HCT116 (cell line): ENCODE measurements at regions not wholly inside any gene's neighbourhood (a gene's known extent, or its start where the extent isn't known, plus 50 kb on each side); places are given as distances from the start of the nearest gene placed in this dataset.

Source experiments
- ATAC-seq: fragments of 200-7000 bp; cut with Tn5 transposase; 2 replicates; pipeline ENCODE4 v1.9.1; 2020; ENCODE audit warnings: mild to moderate bottlenecking, moderate library complexity
- BruUV-seq: library from RNA; stranded (reverse); fragments of 400-500 nt; replicated peaks from 2 replicates; lab custom pipeline; 2021; lab: Mats Ljungman, UMichigan
- CTCF ChIA-PET: fragments of 300-600 bp; sonication (Branson Sonifier 250); formaldehyde crosslinking; loops from one replicate; lab custom pipeline; 2021; ENCODE audit warnings: antibody characterized with exemption; lab: Charles Lee
- POLR2A ChIA-PET: fragments of 300-600, 350-600 bp; sonication (Branson Sonifier 250); formaldehyde crosslinking; loops from one replicate; lab custom pipeline; 2021; ENCODE audit warnings: antibody characterized with exemption; lab: Charles Lee
- RAD21 ChIA-PET, 2 experiments: fragments of 300-600 bp; sonication (Branson Sonifier 250); formaldehyde crosslinking; loops; one replicate each; lab custom pipeline; 2023; ENCODE audit warnings: low total read pairs in 2 of 2; ENCODE audit not compliant: uncharacterized antibody in 2 of 2, unreplicated experiment in 2 of 2, low non-redundant PET in 1 of 2; lab: Charles Lee
- DNase-seq: peaks from one replicate; pipeline ENCODE4 v3.0.0-alpha.2; 2010; ENCODE audit warnings: low read depth, low spot score
- H2AFZ ChIP-seq: fragments of 200-600 bp; shearing (Covaris generic), sonication (generic); 2 replicates; pipeline ENCODE4 v1.6.1; 2017; ENCODE audit warnings: low read depth, mixed run types, mixed read lengths, antibody characterized with exemption, low read length; ENCODE audit not compliant: poor library complexity, severe bottlenecking
- H3K27ac ChIP-seq: 2 replicates; pipeline ENCODE4 v1.5.1; 2012; ENCODE audit warnings: low read depth, low read length
- H3K27me3 ChIP-seq: fragments of 200-600 bp; sonication (generic); 2 replicates; pipeline ENCODE4 v1.6.1; 2016; ENCODE audit warnings: mixed run types, low read length, mixed read lengths; ENCODE audit not compliant: insufficient read depth
- H3K36me3 ChIP-seq, 2 experiments: fragments of 200-500 bp in 1 of 2; fragments of 200-600 bp in 1 of 2; sonication (Bioruptor generic) in 1 of 2; sonication (generic) in 1 of 2; 2 replicates each; pipeline versions ENCODE4 v1.5.1 to v1.6.1; 2014 to 2016; ENCODE audit warnings: low read length in 2 of 2, inconsistent platforms in 1 of 2, mixed read lengths in 1 of 2, mixed run types in 1 of 2; ENCODE audit not compliant: insufficient read depth in 2 of 2, control insufficient read depth in 1 of 2
- H3K4me1 ChIP-seq, 2 experiments: fragments of 200-600 bp in 1 of 2; sonication (generic) in 1 of 2; 2 replicates each; pipeline versions ENCODE4 v1.5.1 to v1.6.1; 2012 to 2017; ENCODE audit warnings: low read length in 2 of 2, inconsistent platforms in 1 of 2, mild to moderate bottlenecking in 1 of 2, mixed read lengths in 1 of 2, mixed run types in 1 of 2, moderate library complexity in 1 of 2; ENCODE audit not compliant: insufficient read depth in 2 of 2, control insufficient read depth in 1 of 2
- H3K4me2 ChIP-seq: fragments of 200-600 bp; sonication (generic); 2 replicates; pipeline ENCODE4 v1.6.1; 2017; ENCODE audit warnings: mixed run types, low read length, mixed read lengths
- H3K4me3 ChIP-seq, 2 experiments: fragments of 200-600 bp in 1 of 2; sonication (generic) in 1 of 2; replicated peaks in 1 of 2; 2 replicates each; pipeline ENCODE4 v1.5.1; 2011 to 2016; ENCODE audit warnings: low read length in 2 of 2, control low read depth in 1 of 2, low read depth in 1 of 2, mild to moderate bottlenecking in 1 of 2, mixed read lengths in 1 of 2, mixed run types in 1 of 2
- H3K79me2 ChIP-seq: fragments of 200-600 bp; sonication (generic); 2 replicates; pipeline ENCODE4 v1.6.1; 2017; ENCODE audit warnings: mild to moderate bottlenecking, mixed run types, low read length, moderate library complexity, mixed read lengths; ENCODE audit not compliant: insufficient read depth
- H3K9ac ChIP-seq: fragments of 200-600 bp; sonication (generic); 2 replicates; pipeline ENCODE4 v1.6.1; 2016; ENCODE audit warnings: low read length, mixed read lengths
- H3K9me2 ChIP-seq: fragments of 200-600 bp; sonication (generic), shearing (Covaris generic); 2 replicates; pipeline ENCODE4 v1.6.1; 2017; ENCODE audit warnings: mixed run types, mild to moderate bottlenecking, moderate library complexity; ENCODE audit not compliant: insufficient read depth
- H3K9me3 ChIP-seq, 2 experiments: fragments of 200-500 bp in 1 of 2; fragments of 200-600 bp in 1 of 2; sonication (Bioruptor generic) in 1 of 2; sonication (generic) in 1 of 2; 2 replicates each; pipeline ENCODE4 v1.6.1; 2014 to 2017; ENCODE audit warnings: low read length in 2 of 2, mixed read lengths in 2 of 2, inconsistent platforms in 1 of 2, low read depth in 1 of 2, mild to moderate bottlenecking in 1 of 2, mixed run types in 1 of 2, moderate library complexity in 1 of 2; ENCODE audit not compliant: control insufficient read depth in 1 of 2, insufficient read depth in 1 of 2
- H4K20me1 ChIP-seq: fragments of 200-600 bp; sonication (generic), shearing (Covaris generic); 2 replicates; pipeline ENCODE4 v1.6.1; 2017; ENCODE audit warnings: mixed run types, mild to moderate bottlenecking, moderate library complexity; ENCODE audit not compliant: insufficient read depth
- CEBPB ChIP-seq: IDR thresholded peaks from 2 replicates; pipeline ENCODE4 v1.6.1; 2012; ENCODE audit warnings: low read depth
- ELF1 ChIP-seq: IDR thresholded peaks from 2 replicates; pipeline ENCODE4 v1.6.1; 2012; ENCODE audit warnings: low read depth, borderline replicate concordance
- EZH2 ChIP-seq: fragments of 200-600 bp; sonication (generic); IDR thresholded peaks from 2 replicates; pipeline ENCODE4 v1.6.1; 2017; ENCODE audit warnings: antibody characterized with exemption, mixed run types
- EZH2phosphoT487 ChIP-seq: fragments of 200-600 bp; IDR thresholded peaks from 2 replicates; pipeline ENCODE4 v1.6.1; 2018; ENCODE audit warnings: antibody characterized with exemption, borderline replicate concordance
- JUND ChIP-seq: IDR thresholded peaks from 2 replicates; pipeline ENCODE4 v1.6.1; 2012
- POLR2A ChIP-seq: IDR thresholded peaks from 2 replicates; pipeline ENCODE4 v1.7.0; 2011; ENCODE audit warnings: borderline replicate concordance; ENCODE audit not compliant: insufficient read depth, insufficient read length; ENCODE audit errors: extremely low read depth
- RAD21 ChIP-seq: IDR thresholded peaks from 2 replicates; pipeline ENCODE4 v1.6.1; 2012; ENCODE audit warnings: low read depth, mild to moderate bottlenecking
- SIN3A ChIP-seq: IDR thresholded peaks from 2 replicates; pipeline ENCODE4 v1.6.1; 2012; ENCODE audit warnings: low read depth
- SRF ChIP-seq: IDR thresholded peaks from 2 replicates; pipeline ENCODE4 v1.6.1; 2012; ENCODE audit warnings: low read depth
- YY1 ChIP-seq: IDR thresholded peaks from 2 replicates; pipeline ENCODE4 v1.6.1; 2011; ENCODE audit warnings: low read length, low read depth, moderate library complexity, mild to moderate bottlenecking; ENCODE audit not compliant: insufficient replicate concordance; ENCODE audit errors: extremely low read depth
- ZFX ChIP-seq: fragments of 450-650 bp; IDR thresholded peaks from 2 replicates; pipeline ENCODE4 v1.6.1; 2017
- ZNF274 ChIP-seq: fragments of 200-500 bp; sonication (Bioruptor generic); IDR thresholded peaks from 2 replicates; pipeline ENCODE4 v1.6.1; 2014; ENCODE audit warnings: mild to moderate bottlenecking, low read depth, low read length, inconsistent platforms
- intact Hi-C: fragments of 100-400 bp; cut with micrococcal nuclease; formaldehyde crosslinking; loops from 2 replicates; pipeline ENCODE4 v1.10.0; 2022
- TF ChIP-seq, protein P1 (sequence below): IDR thresholded peaks from 2 replicates; pipeline ENCODE4 v1.6.1; 2012
- TF ChIP-seq, protein P2 (sequence below): IDR thresholded peaks from 2 replicates; pipeline ENCODE4 v1.6.1; 2011; ENCODE audit warnings: mild to moderate bottlenecking, low read length, moderate library complexity; ENCODE audit not compliant: insufficient replicate concordance; ENCODE audit errors: extremely low read depth
- TF ChIP-seq, protein P3 (sequence below): IDR thresholded peaks from 2 replicates; pipeline ENCODE4 v1.6.1; 2012

DNA sequence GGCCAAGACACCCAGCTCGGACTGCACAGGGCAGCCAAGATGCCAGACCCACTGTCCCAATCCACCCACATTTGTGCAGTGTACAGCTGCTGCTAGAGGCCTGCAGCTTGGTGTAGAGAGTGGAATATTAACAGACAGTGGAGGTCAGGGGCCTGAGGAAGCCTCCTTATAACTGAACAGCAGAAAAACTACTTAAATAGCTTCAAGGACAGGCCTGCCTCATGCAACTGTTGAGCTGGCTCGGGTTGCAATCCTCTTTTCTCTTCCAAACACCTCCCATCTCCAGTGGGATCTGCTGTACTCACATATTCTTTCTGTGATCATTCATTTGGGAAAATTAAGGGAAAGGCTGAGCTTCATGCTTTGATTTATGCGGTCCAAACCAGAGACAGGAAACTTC, 1043.2 kb upstream of the TMEM132C start:
- Histone ChIP-seq H3K9me3 (no peaks in the 10 kb centered on the region), H3K79me2 (no peaks in the 10 kb centered on the region), H3K4me1 (no peaks in the 10 kb centered on the region), H3K9me2 (no peaks in the 10 kb centered on the region), H3K36me3 (no peaks in the 10 kb centered on the region), H3K4me3 (no peak overlapping the region), H3K4me2 (no peak overlapping the region), H4K20me1 (no peaks in the 10 kb centered on the region), H3K9ac (no peak overlapping the region), H2AFZ (no peak overlapping the region), H3K27ac (no peak overlapping the region), H3K27me3 (no peaks in the 10 kb centered on the region)
- no peak for ATAC-seq
- no TSS peak for BruUV-seq
- TF ChIP-seq, protein P1, sequence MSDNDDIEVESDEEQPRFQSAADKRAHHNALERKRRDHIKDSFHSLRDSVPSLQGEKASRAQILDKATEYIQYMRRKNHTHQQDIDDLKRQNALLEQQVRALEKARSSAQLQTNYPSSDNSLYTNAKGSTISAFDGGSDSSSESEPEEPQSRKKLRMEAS: no peak
- no peak for TF ChIP-seq ZNF274
- TF ChIP-seq ELF1: no peak
- TF ChIP-seq, protein P2, sequence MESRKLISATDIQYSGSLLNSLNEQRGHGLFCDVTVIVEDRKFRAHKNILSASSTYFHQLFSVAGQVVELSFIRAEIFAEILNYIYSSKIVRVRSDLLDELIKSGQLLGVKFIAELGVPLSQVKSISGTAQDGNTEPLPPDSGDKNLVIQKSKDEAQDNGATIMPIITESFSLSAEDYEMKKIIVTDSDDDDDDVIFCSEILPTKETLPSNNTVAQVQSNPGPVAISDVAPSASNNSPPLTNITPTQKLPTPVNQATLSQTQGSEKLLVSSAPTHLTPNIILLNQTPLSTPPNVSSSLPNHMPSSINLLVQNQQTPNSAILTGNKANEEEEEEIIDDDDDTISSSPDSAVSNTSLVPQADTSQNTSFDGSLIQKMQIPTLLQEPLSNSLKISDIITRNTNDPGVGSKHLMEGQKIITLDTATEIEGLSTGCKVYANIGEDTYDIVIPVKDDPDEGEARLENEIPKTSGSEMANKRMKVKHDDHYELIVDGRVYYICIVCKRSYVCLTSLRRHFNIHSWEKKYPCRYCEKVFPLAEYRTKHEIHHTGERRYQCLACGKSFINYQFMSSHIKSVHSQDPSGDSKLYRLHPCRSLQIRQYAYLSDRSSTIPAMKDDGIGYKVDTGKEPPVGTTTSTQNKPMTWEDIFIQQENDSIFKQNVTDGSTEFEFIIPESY: no peak
- no peak for TF ChIP-seq CEBPB
- no peak for TF ChIP-seq RAD21
- no peak for TF ChIP-seq EZH2
- TF ChIP-seq SRF: no peak
- TF ChIP-seq YY1: no peak
- TF ChIP-seq, protein P3, sequence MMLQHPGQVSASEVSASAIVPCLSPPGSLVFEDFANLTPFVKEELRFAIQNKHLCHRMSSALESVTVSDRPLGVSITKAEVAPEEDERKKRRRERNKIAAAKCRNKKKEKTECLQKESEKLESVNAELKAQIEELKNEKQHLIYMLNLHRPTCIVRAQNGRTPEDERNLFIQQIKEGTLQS: no peak
- no peak for TF ChIP-seq SIN3A
- no peak for TF ChIP-seq ZFX
- TF ChIP-seq EZH2phosphoT487: no peak
- no peak for TF ChIP-seq POLR2A
- TF ChIP-seq JUND: no peak
- RAD21 ChIA-PET: no interaction called here
- intact Hi-C loops: no loop called here
- CTCF ChIA-PET: no interaction called here
- POLR2A ChIA-PET: interaction anchor here (1.1 kb wide), 1 partner anchor 13 kb away, joined by 3 read pairs; no protein-coding TSS in a partner anchor
- no peak for DNase-seq
